Transverse colon (tissue), 4 donors: ENCODE measurements at regions not wholly inside any gene's neighbourhood (a gene's known extent, or its start where the extent isn't known, plus 50 kb on each side); places are given as distances from the start of the nearest gene placed in this dataset.

Experiments used
- CTCF ChIP-seq, 5 experiments: fragments of 200-600 bp in 3 of 5; fragments of 450-650 bp in 2 of 5; sonication (generic) in 3 of 5; IDR thresholded peaks; 1 replicate in 2 of 5; 2 replicates in 3 of 5; pipeline ENCODE4 v1.5.1; 2016 to 2017; ENCODE audit warnings: antibody characterized with exemption in 5 of 5, inconsistent platforms in 3 of 5, mild to moderate bottlenecking in 2 of 5, moderate library complexity in 1 of 5
- POLR2A ChIP-seq: fragments of 450-650 bp; IDR thresholded peaks from one replicate; pipeline ENCODE4 v1.6.1; 2016; ENCODE audit warnings: antibody characterized with exemption, mild to moderate bottlenecking, moderate library complexity
- POLR2AphosphoS5 ChIP-seq, 3 donors: sonication (generic); formaldehyde crosslinking; IDR thresholded peaks; one replicate each; pipeline ENCODE4 v1.6.1; 2016; ENCODE audit warnings: antibody characterized with exemption in 3 of 3

- TF ChIP-seq CTCF (IDR thresholded peaks at IDR 0.05) (no peak), POLR2AphosphoS5 (IDR thresholded peaks at IDR 0.05) (no peak), POLR2A (no peak)
Observed at GRCh38 chr1:79741720-79742421, 735.3 kb upstream of the ADGRL4 start.
